Mesodermal cell (in vitro differentiated cells): ENCODE measurements at regions not wholly inside any gene's neighbourhood (a gene's known extent, or its start where the extent isn't known, plus 50 kb on each side); places are given as distances from the start of the nearest gene placed in this dataset.

Experiments used
- H3K27ac ChIP-seq: 2 replicates; pipeline ENCODE4 v1.7.0; 2013; ENCODE audit warnings: mild to moderate bottlenecking, low read depth, low read length, moderate library complexity; ENCODE audit not compliant: severe bottlenecking
- H3K36me3 ChIP-seq: 2 replicates; pipeline ENCODE4 v1.7.1; 2013; ENCODE audit warnings: mild to moderate bottlenecking, low read length, moderate library complexity; ENCODE audit not compliant: control insufficient read depth, insufficient read depth
- H3K4me1 ChIP-seq: one replicate; pipeline ENCODE4 v1.7.1; 2013; ENCODE audit warnings: mild to moderate bottlenecking, low read length; ENCODE audit not compliant: insufficient read depth, control insufficient read depth, poor library complexity, severe bottlenecking
- H3K4me3 ChIP-seq: 2 replicates; pipeline ENCODE4 v1.7.0; 2013; ENCODE audit warnings: low read length, control low read depth, mild to moderate bottlenecking; ENCODE audit not compliant: insufficient read depth, poor library complexity, severe bottlenecking; ENCODE audit errors: extremely low read depth
- H3K9me3 ChIP-seq: 2 replicates; pipeline ENCODE4 v1.7.1; 2013; ENCODE audit warnings: mild to moderate bottlenecking, low read length, moderate library complexity; ENCODE audit not compliant: control insufficient read depth
- WGBS, 2 experiments: methylation state at CpG; one replicate each; pipeline ENCODE4 v1.1.5; 2013; ENCODE audit warnings: missing lambda C conversion rate in 2 of 2; ENCODE audit not compliant: insufficient coverage in 2 of 2; 5-methylcytosine and 5-hydroxymethylcytosine counted together

DNA sequence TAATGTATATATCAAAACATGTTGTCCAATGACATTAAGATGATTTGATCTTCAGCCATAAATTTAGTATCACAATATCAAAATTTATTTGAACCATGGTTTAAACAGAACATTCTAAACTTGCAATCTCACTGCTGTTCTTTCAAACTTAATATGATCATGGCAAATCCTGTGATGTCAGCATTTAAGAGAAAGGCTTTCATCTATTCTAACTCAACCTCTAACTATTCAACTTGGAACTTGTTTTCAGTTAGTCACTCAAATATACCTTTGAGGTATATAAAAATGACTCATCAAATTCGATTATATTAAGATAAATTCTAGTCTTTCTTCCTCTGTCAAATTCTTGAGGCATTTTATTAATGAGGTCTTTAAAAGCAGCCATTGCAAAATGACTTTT, 747.0 kb upstream of the FLRT2 start:
- no CpG with 5 or more reads among the region's 1 CpG for WGBS, 2 experiments
- Histone ChIP-seq H3K4me1 (no peaks in the 10 kb centered on the region), H3K27ac (no peak overlapping the region), H3K9me3 (no peaks in the 10 kb centered on the region), H3K4me3 (no peak overlapping the region), H3K36me3 (no peaks in the 10 kb centered on the region)

DNA sequence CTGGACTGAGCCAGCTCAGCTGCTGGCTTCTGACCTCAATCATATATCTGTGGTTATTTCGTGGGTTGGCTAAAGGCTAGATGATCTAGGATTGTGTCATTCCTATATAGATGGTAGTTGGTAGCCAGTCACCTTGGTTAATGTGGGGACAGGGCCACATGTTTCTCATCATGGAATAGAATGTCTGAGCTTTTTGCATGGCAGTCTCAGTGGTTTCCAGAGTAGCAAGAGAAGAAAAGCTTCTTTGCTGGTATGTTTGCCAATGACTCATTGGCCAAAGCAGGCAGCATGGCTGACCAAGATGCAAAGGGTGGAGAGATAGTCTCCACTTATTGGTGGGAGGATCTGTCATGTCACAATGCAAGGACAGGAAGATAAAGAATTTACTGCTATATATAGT, 746.4 kb upstream of the FLRT2 start:
- no CpG with 5 or more reads among the region's 1 CpG for WGBS, 2 experiments

GRCh38 chr14:84785996-84786395, 743.9 kb upstream of the FLRT2 start:
- Histone ChIP-seq H3K4me1 (no peaks in the 10 kb centered on the region), H3K36me3 (no peaks in the 10 kb centered on the region), H3K9me3 (no peaks in the 10 kb centered on the region), H3K27ac (no peak overlapping the region), H3K4me3 (no peak overlapping the region)

More for the DNA sequence above, 746.4 kb upstream of the FLRT2 start:
- H3K36me3 ChIP-seq = no peaks in the 10 kb centered on the region
- no peak overlapping the region for H3K27ac ChIP-seq
- H3K4me1 ChIP-seq = no peaks in the 10 kb centered on the region
- H3K4me3 ChIP-seq = no peak overlapping the region
- no peaks in the 10 kb centered on the region for H3K9me3 ChIP-seq

GRCh38 chr14:84789012-84789411, 740.9 kb upstream of the FLRT2 start:
- no peaks in the 10 kb centered on the region for H3K9me3 ChIP-seq
- no peaks in the 10 kb centered on the region for H3K4me1 ChIP-seq
- WGBS, 2 experiments = no CpG with 5 or more reads among the region's 1 CpG
- H3K4me3 ChIP-seq = no peak overlapping the region
- H3K36me3 ChIP-seq = no peaks in the 10 kb centered on the region
- H3K27ac ChIP-seq = no peak overlapping the region

DNA sequence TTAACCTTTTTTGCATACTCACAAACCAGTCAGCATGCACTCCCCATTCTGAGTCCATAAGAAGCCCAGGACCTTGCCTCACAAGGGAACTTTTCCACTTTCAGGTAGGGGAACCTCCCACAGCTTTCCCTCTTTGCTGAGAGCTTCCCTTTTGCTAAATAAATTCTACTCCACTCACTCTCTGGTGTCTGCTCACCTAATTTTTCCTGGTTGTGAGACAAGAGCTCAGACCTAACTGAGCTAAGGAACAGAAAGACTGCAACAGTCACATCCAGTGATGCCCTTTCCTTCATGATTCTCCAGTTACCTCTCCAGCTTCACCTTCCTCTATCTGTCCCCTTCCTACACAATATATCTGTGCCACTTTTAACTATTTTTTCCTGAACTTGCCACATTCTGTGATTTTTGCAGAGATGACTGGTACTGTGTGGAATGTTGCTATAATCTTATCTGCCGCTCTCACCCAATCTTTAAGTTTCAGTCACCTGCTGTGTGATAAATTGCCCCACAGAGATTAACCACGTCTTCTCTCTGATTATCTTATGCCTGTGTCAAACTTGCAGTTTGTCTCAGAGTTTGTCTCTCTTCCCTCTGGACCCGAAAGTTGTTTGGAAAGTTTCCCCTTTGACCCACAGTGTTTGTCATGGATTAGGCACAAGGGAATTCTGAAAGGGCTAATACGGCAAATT, 737.1 kb upstream of the FLRT2 start:
- 81 to 83% methylated on average over 2 of the region's 4 CpGs for WGBS, 2 experiments
- H3K27ac ChIP-seq = no peak overlapping the region

GRCh38 chr14:84797326-84797725, 732.6 kb upstream of the FLRT2 start:
- Histone ChIP-seq H3K4me3 (no peak overlapping the region), H3K9me3 (no peaks in the 10 kb centered on the region), H3K36me3 (no peaks in the 10 kb centered on the region), H3K27ac (no peak overlapping the region), H3K4me1 (no peaks in the 10 kb centered on the region)
- no CpG with 5 or more reads among the region's 3 CpGs for WGBS, 2 experiments

More for the DNA sequence above, 737.1 kb upstream of the FLRT2 start:
- no peaks in the 10 kb centered on the region for H3K36me3 ChIP-seq
- H3K4me1 ChIP-seq = no peaks in the 10 kb centered on the region
- no peak overlapping the region for H3K4me3 ChIP-seq
- H3K9me3 ChIP-seq = no peaks in the 10 kb centered on the region

DNA sequence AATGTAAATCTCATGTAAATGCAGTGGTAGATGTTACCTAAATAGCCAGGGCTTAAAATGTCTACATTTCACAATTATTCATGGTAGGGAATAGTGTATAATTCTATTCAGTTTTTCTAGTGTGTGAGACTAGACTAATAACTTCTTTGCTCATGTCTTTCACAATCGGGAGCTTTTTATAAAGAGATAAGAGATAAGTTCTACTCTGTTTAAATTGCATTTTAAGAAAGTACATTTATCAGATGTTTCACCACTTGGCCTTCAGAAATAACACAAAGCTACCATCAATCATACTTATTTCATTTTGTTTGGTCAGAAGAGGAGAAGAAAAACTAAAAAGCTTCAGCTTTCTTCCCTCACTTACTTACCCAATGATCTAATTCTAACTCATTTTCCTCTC, 725.5 kb upstream of the FLRT2 start:
- no peaks in the 10 kb centered on the region for H3K9me3 ChIP-seq
- H3K27ac ChIP-seq = no peak overlapping the region
- H3K4me1 ChIP-seq = no peaks in the 10 kb centered on the region
- H3K4me3 ChIP-seq = no peak overlapping the region
- no peaks in the 10 kb centered on the region for H3K36me3 ChIP-seq
- WGBS, 2 experiments = no CpG with 5 or more reads among the region's 1 CpG

GRCh38 chr14:84804895-84805294, 725.0 kb upstream of the FLRT2 start:
- no peak overlapping the region for H3K4me3 ChIP-seq
- no CpG with 5 or more reads among the region's 1 CpG for WGBS, 2 experiments
- H3K36me3 ChIP-seq = no peaks in the 10 kb centered on the region
- H3K9me3 ChIP-seq = no peaks in the 10 kb centered on the region
- no peak overlapping the region for H3K27ac ChIP-seq
- no peaks in the 10 kb centered on the region for H3K4me1 ChIP-seq

DNA sequence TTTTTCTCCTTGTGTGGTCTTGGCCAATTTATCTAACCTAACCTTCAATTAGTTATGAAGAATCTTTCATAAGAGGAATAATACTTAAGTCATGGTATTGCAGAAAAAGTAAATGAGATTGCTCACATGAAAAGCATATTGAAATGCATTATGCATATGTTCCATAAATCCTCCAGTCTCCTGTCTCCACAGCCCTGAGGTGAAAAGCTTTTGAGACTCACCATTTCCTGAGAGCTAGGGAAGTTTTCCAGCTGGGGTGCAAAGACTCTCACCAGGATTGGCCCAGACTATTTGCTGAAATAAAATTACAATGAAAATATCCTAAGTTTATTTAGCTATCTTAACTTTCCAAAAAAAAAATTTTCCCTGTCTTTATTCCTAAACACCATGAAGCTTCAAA, 723.8 kb upstream of the FLRT2 start:
- H3K4me1 ChIP-seq = no peaks in the 10 kb centered on the region
- no peaks in the 10 kb centered on the region for H3K36me3 ChIP-seq
- no peaks in the 10 kb centered on the region for H3K9me3 ChIP-seq
- no peak overlapping the region for H3K27ac ChIP-seq
- H3K4me3 ChIP-seq = no peak overlapping the region

- Histone ChIP-seq H3K27ac (no peak overlapping the region), H3K4me1 (no peaks in the 10 kb centered on the region), H3K9me3 (no peaks in the 10 kb centered on the region), H3K4me3 (no peak overlapping the region), H3K36me3 (no peaks in the 10 kb centered on the region)
- WGBS, 2 experiments = 90% methylated on average over 2 of the region's 4 CpGs; no CpG with 5 or more reads in 1 of the 2 experiments
Observed at GRCh38 chr14:84806622-84807021, 723.3 kb upstream of the FLRT2 start.

DNA sequence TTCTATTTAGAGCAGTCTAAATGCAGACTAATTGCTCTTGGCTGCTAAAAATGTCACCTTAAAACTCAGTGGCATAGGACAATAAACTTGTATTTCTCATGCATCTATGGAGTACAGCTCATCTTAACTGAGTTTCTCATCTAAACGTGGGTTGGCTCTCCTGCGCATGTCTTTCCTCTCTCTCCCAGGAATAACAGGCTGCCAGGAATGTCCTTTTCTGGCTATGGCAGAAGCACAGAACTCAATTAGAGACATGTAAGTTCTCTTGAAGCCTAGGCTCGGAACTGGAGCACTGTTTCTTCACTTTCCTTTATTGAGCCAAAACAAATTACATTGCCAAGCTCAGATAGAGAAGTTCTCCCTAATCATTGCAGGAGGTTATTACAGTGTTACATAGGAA, 722.3 kb upstream of the FLRT2 start:
- Histone ChIP-seq H3K4me1 (no peaks in the 10 kb centered on the region), H3K4me3 (no peak overlapping the region), H3K9me3 (no peaks in the 10 kb centered on the region), H3K36me3 (no peaks in the 10 kb centered on the region), H3K27ac (no peak overlapping the region)
- WGBS, 2 experiments = 88 to 100% methylated on average over 2 of the region's 3 CpGs
